OCI-LY3 (cell line): ENCODE measurements at regions not wholly inside any gene's neighbourhood (a gene's known extent, or its start where the extent isn't known, plus 50 kb on each side); places are given as distances from the start of the nearest gene placed in this dataset.

Source experiments
- CTCF ChIP-seq: fragments of 200-600, 300-600 bp; sonication (generic); IDR thresholded peaks from 2 replicates; pipeline ENCODE4 v1.5.1; 2014; ENCODE audit warnings: antibody characterized with exemption, low read length, low read depth
- EZH2phosphoT487 ChIP-seq: fragments of 200-600 bp; shearing (Covaris generic); IDR thresholded peaks from 2 replicates; pipeline ENCODE4 v1.6.1; 2018; ENCODE audit warnings: antibody characterized with exemption, mixed run types, low read depth

GRCh38 chr3:182148360-182148759 is 436.6 kb downstream of the SOX2 start:
- no peak for TF ChIP-seq CTCF
- no peak for TF ChIP-seq EZH2phosphoT487
